Astrocyte of the cerebellum (primary cell): ENCODE measurements at regions not wholly inside any gene's neighbourhood (a gene's known extent, or its start where the extent isn't known, plus 50 kb on each side); places are given as distances from the start of the nearest gene placed in this dataset.

Experiments
- DNase-seq: peaks from one replicate; pipeline ENCODE4 v3.0.0-alpha.2; 2011; ENCODE audit warnings: low read depth
- H3K4me3 ChIP-seq: 2 replicates; pipeline ENCODE4 v1.5.1; 2011; ENCODE audit warnings: mild to moderate bottlenecking, low read depth, low read length, moderate library complexity
- in situ Hi-C: cut with HindIII; loops from 2 replicates; pipeline ENCODE4 v1.10.0; 2017; ENCODE audit warnings: low sequenced_read_pairs
- TF ChIP-seq, protein P1 (sequence below): IDR thresholded peaks from 2 replicates; pipeline ENCODE4 v1.5.1; 2012; ENCODE audit warnings: low read length, low read depth, moderate library complexity, mild to moderate bottlenecking; ENCODE audit errors: missing control alignments

DNA sequence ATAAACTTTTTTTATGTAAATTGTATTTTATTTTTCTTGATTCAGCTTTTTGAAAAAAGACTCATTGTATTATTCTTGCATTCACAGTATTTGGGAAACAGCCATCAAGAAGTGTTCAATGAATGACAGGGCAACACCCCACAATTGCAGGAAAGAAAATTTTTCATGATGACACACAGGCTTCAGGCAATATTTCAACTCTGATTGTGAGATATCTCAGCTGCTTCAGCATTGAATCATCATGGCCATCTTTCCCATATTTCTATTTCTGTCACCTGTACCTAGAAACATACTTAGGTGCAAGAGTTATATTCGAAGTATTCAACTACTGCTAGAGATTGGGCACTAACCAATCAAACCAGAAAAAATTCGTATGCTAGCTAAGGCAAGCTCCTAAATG lies 446.0 kb downstream of the ISL1 start:
- TF ChIP-seq, protein P1, sequence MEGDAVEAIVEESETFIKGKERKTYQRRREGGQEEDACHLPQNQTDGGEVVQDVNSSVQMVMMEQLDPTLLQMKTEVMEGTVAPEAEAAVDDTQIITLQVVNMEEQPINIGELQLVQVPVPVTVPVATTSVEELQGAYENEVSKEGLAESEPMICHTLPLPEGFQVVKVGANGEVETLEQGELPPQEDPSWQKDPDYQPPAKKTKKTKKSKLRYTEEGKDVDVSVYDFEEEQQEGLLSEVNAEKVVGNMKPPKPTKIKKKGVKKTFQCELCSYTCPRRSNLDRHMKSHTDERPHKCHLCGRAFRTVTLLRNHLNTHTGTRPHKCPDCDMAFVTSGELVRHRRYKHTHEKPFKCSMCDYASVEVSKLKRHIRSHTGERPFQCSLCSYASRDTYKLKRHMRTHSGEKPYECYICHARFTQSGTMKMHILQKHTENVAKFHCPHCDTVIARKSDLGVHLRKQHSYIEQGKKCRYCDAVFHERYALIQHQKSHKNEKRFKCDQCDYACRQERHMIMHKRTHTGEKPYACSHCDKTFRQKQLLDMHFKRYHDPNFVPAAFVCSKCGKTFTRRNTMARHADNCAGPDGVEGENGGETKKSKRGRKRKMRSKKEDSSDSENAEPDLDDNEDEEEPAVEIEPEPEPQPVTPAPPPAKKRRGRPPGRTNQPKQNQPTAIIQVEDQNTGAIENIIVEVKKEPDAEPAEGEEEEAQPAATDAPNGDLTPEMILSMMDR, result no peak
- H3K4me3 ChIP-seq, result no peak overlapping the region
- DNase-seq, result no peak
- in situ Hi-C loops, result no loop called here

DNA sequence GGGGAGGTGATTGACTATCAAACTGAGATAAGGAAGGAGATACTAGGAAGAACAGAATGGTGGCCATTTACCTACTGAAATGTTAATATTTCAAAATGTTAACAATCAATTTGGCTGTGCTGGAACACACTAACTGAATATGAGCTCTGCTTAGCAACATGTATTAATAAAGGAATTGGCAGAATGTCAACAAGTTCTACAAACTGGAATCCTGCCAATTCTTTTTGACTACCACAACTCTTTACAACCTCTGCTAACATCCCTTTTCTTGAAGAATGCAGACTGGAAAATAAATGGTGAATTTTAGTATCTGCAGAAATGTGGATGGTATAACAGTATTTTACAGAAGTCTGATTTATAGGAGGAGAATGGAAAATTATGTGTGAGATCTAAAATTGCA lies 446.4 kb downstream of the ISL1 start:
- H3K4me3 ChIP-seq, result no peak overlapping the region
- no peak for DNase-seq
- TF ChIP-seq, protein P1, result no peak
- in situ Hi-C loops, result no loop called here

DNA sequence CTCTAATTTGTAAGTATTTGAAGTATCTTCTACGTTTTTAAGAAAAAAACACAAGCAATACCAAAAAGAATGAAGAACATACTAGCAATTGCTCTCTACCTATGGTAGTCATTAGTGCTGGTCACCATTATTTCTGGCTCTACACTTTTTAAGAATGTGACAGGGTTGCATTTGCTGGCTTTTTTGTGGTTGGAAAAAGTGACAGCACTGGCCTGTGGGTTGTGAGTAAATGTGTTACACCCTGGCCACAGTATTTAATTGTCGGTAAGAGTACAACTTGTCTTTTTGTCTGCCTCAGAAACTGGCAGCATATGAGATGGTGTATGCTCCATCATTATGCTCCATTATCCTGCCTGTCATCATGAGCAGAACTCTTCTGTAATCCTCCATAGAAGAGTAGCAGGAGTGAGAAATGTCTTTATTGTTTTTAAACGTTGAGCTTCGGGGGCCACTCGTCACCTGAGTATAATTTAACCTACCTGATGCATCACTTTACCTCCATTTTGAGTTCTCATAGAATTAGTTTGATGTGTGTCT lies 449.8 kb downstream of the ISL1 start:
- TF ChIP-seq, protein P1, result no peak
- H3K4me3 ChIP-seq, result no peak overlapping the region
- in situ Hi-C loops, result no loop called here
- DNase-seq, result no peak

GRCh38 chr5:51838459-51838858 lies 455.2 kb downstream of the ISL1 start:
- TF ChIP-seq, protein P1, result no peak
- H3K4me3 ChIP-seq, result no peak overlapping the region
- no peak for DNase-seq
- in situ Hi-C loops, result no loop called here

GRCh38 chr5:51843893-51844292 lies 460.6 kb downstream of the ISL1 start:
- in situ Hi-C loops, result no loop called here
- H3K4me3 ChIP-seq, result no peak overlapping the region
- no peak for DNase-seq
- TF ChIP-seq, protein P1, result no peak

DNA sequence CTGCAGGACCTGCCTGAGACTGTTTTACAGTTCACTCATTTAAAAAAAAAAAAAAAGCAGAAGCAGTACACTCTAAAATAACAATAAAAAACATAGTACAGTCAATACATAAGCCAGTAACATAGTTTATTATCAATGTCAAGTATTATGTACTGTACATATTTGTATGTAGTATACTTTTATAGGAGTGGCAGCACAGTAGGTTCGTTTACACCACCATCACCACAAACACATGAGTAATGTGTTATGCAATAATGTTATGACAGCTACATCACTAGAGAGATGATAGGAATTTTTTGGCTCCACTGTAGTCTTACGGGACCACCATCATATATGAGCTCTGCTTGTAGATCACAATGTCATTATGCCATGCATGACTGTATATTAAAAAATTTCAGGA lies 462.8 kb downstream of the ISL1 start:
- H3K4me3 ChIP-seq, result no peak overlapping the region
- TF ChIP-seq, protein P1, result no peak
- no peak for DNase-seq
- in situ Hi-C loops, result no loop called here

DNA sequence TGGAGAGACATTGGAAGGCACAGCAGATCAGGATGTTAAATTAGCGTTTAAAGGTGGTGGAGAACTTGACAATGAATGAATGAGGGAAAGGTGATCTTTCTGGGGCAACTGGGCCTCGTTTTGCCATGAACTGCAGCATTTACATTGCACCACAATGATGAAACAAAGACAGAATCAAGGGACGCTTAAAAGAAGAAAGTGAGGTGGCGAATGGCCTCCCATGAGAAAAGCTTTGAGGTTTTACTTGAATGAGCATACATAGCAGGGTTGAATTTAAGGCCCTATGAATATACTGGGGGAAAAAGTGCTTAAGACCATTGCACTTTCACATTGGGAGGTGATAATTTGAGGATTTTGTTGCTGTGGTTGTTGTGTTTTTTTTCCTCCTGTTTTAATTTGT lies 476.4 kb downstream of the ISL1 start:
- no peak overlapping the region for H3K4me3 ChIP-seq
- no peak for DNase-seq
- TF ChIP-seq, protein P1, result no peak
- in situ Hi-C loops, result no loop called here
